Omental fat pad (tissue), 3 donors: ENCODE measurements at regions not wholly inside any gene's neighbourhood (a gene's known extent, or its start where the extent isn't known, plus 50 kb on each side); places are given as distances from the start of the nearest gene placed in this dataset.

Source experiments
- ATAC-seq: fragments of 150-250 bp; one replicate; pipeline ENCODE4 v1.9.1; 2016; ENCODE audit warnings: mild to moderate bottlenecking, moderate library complexity; ENCODE audit not compliant: low FRiP score
- DNase-seq: peaks from one replicate; pipeline ENCODE4 v3.0.0-alpha.2; 2019; ENCODE audit warnings: low spot score
- TF ChIP-seq, protein P1 (sequence below), 3 donors: fragments of 450-650 bp; IDR thresholded peaks; one replicate each; pipeline ENCODE4 v1.5.1; 2016 to 2017; ENCODE audit warnings: antibody characterized with exemption in 3 of 3, mild to moderate bottlenecking in 3 of 3, moderate library complexity in 2 of 3

DNA sequence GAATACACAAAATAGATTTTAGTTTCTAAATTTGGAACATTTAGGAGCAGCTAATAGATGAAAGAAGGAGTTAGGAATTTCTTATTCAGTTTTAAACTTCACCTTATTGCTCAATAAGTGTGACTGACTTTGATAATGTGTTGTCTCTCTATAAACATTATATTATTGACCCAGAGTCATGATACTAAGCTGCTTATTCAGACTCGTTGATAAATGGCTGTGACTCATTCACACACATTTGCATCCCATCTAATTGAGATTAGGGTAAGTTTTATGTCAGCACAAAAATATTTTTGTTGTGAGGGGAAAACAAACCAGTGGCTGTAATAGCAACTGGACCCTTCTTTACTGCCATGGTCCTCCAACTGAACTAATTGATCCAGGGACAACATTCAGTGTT, 137.6 kb downstream of the GOLIM4 start:
- TF ChIP-seq, protein P1, sequence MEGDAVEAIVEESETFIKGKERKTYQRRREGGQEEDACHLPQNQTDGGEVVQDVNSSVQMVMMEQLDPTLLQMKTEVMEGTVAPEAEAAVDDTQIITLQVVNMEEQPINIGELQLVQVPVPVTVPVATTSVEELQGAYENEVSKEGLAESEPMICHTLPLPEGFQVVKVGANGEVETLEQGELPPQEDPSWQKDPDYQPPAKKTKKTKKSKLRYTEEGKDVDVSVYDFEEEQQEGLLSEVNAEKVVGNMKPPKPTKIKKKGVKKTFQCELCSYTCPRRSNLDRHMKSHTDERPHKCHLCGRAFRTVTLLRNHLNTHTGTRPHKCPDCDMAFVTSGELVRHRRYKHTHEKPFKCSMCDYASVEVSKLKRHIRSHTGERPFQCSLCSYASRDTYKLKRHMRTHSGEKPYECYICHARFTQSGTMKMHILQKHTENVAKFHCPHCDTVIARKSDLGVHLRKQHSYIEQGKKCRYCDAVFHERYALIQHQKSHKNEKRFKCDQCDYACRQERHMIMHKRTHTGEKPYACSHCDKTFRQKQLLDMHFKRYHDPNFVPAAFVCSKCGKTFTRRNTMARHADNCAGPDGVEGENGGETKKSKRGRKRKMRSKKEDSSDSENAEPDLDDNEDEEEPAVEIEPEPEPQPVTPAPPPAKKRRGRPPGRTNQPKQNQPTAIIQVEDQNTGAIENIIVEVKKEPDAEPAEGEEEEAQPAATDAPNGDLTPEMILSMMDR (IDR thresholded peaks at IDR 0.05) = no peak
- DNase-seq (no peak), ATAC-seq (no peak)

DNA sequence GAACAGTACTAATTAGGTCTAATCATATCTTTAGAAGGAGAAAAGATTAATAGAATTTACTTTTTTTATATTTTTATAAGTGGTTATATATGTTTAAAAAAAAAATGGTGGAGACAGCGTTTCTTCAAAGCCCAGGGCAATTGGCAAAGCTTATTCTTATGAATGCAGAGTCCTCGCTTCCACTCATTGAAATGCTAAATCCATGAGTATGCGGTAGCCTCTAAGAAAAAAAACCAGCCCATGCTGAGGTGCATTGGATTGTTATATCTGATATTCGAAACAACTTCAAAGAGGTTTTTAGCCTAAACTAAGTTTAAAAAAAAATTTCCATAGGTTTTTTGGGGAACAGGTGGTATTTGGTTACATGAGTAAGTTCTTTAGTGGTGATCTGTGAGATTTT, 142.8 kb downstream of the GOLIM4 start:
- TF ChIP-seq, protein P1 (IDR thresholded peaks at IDR 0.05) = no peak
- DNase-seq = no peak
- no peak for ATAC-seq

DNA sequence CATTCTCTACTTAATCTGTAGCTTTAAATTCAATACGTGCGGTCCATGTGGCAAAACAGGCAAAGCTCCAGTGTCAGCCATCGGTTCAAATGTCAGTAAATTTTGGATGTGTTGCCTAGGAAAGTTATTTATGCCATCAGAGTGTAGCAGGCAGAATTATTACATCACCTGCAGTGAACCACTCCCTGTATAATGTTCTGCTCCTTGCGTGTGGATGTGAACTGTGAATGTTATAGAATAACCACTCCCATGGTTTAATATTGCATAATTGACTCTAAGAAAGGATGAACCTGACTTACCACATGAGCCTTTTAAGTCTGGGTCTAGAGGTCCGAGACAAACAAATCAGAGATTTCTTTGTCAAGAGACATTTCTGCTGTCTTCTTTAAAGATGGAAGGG, 145.5 kb downstream of the GOLIM4 start:
- no peak for ATAC-seq

DNA sequence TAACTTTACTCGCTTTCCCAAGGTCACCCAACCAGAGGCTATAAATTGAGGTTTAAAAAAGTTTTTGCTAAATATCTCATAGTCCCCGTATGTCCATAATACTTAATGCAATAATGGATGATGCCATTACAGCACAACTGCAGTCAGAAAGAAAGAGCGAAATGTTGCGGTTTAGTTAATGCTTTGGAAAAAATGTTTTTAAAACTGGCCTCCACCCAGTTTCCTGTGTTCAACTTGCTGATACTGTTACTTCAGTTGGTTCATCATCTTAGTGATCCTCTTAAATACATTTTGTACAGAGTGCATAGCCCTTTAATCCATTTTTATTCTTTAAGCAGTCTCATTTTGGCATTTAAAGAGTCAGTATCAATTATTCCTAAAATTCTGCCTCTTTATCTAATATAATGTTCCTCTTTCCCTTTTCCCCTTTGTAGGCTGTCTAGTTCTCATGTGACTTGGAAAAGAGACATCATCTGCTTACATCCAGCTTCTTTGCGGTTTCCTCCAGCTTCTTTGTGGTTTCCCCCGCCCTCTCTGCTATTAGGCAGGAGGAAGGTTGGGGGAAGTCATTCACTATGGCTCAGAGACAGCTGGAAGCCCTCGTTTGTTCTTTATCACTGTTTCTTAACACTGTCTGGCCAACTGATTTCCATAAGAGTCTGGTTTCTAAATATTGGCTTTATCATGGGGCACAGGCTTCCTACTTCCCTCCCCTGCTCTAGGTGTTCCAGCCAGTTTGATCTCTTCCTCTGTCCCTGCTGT, 154.3 kb downstream of the GOLIM4 start:
- ATAC-seq (no peak), DNase-seq (no peak)
- TF ChIP-seq, protein P1 (IDR thresholded peaks at IDR 0.05) = no peak

More for the DNA sequence above, 145.5 kb downstream of the GOLIM4 start:
- DNase-seq = no peak
- TF ChIP-seq, protein P1 (IDR thresholded peaks at IDR 0.05) = no peak

DNA sequence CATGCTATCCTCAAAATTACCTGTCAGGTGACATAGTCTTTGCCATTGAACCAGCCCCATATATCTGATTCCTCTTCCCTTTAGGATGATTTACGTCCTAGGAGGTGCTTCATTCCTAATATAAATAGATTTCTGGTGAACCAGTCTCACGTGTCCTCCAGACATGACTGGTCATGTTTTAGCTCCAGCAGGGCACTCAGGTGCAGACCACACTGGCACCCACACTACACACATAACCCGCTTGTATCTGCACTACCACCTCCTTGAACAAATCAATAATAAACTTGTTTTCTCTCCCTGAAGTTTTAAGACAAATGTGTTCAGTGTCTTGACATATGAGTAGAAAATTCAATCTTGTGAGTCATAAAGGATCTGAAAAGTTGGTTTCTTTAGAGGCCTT, 155.5 kb downstream of the GOLIM4 start:
- ATAC-seq = no peak

DNA sequence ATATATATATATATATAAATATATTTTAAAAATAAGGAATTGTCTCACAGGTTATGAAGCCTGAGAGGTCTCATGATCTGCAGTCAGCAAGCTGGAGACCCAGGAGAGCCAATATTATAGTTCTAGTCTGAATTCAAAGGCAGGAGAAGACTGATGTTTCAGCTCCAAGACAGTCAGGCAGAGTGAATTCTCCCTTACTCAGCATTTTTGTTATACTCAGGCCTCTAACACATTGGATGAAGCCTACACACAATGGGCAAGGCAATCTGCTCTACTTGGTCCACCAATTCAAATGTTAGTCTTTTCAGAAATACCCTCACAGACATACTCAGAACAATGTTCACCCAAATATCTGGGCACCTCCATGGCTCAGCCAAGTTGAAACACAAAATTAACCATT, 157.2 kb downstream of the GOLIM4 start:
- TF ChIP-seq, protein P1 (IDR thresholded peaks at IDR 0.05) = no peak
- no peak for DNase-seq
- no peak for ATAC-seq

More for the DNA sequence above, 155.5 kb downstream of the GOLIM4 start:
- TF ChIP-seq, protein P1 (IDR thresholded peaks at IDR 0.05) = no peak
- no peak for DNase-seq

DNA sequence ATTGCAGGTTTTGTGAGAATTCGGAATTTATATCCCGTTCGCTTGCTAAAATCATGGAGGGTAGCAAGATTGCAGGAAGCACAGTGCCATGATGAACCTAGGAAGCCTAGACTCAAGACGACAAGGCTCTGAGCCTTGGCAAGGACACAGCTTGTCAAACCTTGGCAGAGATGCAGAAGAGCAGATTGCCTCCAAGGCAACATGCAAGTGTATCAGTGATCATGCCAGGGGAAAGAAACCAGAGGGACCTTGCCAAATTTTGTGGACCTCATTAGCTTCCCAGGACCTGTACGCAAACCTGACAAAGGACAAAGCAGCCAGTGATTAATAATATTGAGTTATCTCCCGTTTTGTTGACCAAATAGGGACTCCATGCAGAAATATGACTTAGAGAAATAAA, 159.7 kb downstream of the GOLIM4 start:
- no peak for DNase-seq
- no peak for ATAC-seq
- TF ChIP-seq, protein P1 (IDR thresholded peaks at IDR 0.05) = no peak
